ENCODE measurements at regions not wholly inside any gene's neighbourhood (a gene's known extent, or its start where the extent isn't known, plus 50 kb on each side); places are given as distances from the start of the nearest gene placed in this dataset.

DNA sequence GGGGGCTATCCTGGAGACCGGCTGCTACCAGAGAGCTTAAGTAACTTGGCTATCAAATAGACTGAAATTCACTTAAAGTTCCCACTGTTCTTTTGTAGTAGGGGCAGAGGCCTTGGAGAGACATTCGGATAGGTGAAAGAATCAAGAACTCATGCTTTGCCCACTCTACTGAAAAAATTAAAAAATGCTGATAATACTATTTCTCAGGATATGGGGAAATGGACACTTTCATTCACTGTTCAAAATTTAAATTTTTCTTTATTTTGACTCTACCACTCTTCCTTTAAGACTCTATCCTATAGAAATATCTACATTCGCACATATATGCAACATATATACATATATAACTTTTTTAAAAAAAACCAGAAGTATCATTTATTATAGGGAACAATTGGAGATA lies 117.8 kb upstream of the CHD6 start:
- TF ChIP-seq CTCF (IDR thresholded peaks at IDR 0.05; ENCODE audit: insufficient read depth, low read length) (no peak), POLR2AphosphoS5 (IDR thresholded peaks at IDR 0.05; ENCODE audit: low read depth) (no peak), REST (IDR thresholded peaks at IDR 0.05; ENCODE audit: insufficient replicate concordance, low read depth) (no peak), SPI1 (IDR thresholded peaks at IDR 0.05; ENCODE audit: borderline replicate concordance, low read depth) (no peak)

Data from HL-60 (cell line).